ENCODE measurements at regions not wholly inside any gene's neighbourhood (a gene's known extent, or its start where the extent isn't known, plus 50 kb on each side); places are given as distances from the start of the nearest gene placed in this dataset.
"Not testable (repeated sequence)": the region's sequence is repeated elsewhere in the genome, so short reads cannot be mapped to it uniquely, and the experiment has no call there.

DNA sequence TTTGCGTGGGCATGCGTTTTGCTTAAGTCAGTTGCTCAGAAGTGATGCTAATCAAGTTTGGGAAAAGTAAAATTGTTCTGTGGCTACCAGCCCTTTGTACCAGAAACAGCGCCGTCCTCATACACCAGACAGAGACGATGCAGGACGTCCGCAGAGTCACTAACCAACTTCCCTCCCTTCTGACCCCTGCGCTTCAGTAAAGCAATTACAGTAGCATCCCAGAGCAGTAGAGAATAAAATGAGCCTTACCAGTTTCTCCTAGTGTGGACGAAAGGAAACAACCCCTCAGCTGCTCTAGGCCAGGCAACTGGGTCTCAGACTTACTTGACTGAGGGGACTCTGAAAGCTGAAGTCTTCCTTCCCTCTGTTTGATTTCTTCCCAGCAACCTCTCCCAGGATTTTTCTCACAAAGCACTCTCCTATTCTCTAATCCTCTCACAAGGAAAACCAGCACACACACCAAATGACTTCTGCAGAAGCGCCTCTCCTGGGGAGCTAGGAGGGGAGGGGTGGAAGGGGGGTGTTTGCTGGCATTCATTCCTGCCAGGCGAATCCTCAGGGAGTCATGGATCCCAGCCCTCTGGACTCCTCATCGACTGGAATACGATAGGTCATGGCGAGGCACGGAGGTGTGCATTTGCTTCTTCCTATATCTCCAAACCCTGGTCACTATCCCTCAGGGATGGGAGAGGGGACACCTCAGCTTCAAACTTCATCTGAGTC lies 56.0 kb upstream of the MID1 start:
- Histone ChIP-seq H3K27ac (no peak overlapping the region), H3K4me3 (no peak overlapping the region)
- no peak for DNase-seq (ENCODE audit: low spot score)
- TF ChIP-seq, protein P1, sequence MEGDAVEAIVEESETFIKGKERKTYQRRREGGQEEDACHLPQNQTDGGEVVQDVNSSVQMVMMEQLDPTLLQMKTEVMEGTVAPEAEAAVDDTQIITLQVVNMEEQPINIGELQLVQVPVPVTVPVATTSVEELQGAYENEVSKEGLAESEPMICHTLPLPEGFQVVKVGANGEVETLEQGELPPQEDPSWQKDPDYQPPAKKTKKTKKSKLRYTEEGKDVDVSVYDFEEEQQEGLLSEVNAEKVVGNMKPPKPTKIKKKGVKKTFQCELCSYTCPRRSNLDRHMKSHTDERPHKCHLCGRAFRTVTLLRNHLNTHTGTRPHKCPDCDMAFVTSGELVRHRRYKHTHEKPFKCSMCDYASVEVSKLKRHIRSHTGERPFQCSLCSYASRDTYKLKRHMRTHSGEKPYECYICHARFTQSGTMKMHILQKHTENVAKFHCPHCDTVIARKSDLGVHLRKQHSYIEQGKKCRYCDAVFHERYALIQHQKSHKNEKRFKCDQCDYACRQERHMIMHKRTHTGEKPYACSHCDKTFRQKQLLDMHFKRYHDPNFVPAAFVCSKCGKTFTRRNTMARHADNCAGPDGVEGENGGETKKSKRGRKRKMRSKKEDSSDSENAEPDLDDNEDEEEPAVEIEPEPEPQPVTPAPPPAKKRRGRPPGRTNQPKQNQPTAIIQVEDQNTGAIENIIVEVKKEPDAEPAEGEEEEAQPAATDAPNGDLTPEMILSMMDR (IDR thresholded peaks at IDR 0.05): no peak

DNA sequence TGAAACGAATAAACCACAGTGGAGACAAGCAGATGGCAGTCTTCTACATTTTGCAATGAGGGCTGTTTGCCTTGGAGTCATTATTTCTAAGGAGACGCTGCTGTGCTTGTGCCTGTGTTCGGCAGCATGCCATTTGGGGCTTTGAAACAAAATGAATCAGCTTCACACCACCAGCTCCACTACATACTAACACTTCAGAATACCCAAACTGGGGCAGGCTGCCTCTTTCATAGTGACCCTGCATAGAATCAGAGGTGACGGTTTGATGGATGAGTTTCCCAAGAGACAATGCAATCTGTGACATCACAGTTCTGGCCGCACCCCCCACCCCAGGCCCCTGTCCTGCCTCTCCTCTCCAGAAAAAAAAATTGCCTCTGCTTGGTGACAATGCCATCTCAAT lies 57.1 kb upstream of the MID1 start:
- no peak overlapping the region for H3K4me3 ChIP-seq
- no peak for DNase-seq (ENCODE audit: low spot score)
- TF ChIP-seq, protein P1 (IDR thresholded peaks at IDR 0.05): no peak
- H3K27ac ChIP-seq: no peak overlapping the region

GRCh38 chrX:10679387-10679786 lies 59.0 kb upstream of the MID1 start:
- TF ChIP-seq, protein P1 (IDR thresholded peaks at IDR 0.05): no peak
- DNase-seq (ENCODE audit: low spot score): no peak
- Histone ChIP-seq H3K27ac (no peak overlapping the region), H3K4me3 (no peak overlapping the region)

DNA sequence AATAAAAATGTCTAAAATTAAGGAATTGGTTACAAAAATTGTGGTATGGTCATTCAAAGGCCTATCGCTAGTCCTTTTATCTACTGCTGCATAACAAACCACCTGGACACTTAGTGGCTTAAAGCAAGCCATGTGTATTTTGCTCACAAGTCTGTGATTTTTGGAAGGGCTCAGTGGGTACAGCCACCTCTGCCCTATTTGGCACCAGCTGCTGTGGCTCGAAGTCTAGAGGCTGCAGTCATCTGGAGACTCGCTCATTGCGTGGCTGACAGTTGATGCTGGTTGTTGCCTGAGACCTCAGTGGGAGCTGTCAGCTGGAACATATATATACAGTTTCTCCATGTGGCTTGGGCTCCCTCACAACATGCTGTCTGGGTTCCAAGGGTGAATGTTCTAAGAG lies 60.8 kb upstream of the MID1 start:
- H3K4me3 ChIP-seq: no peak overlapping the region
- no peak for DNase-seq (ENCODE audit: low spot score)
- TF ChIP-seq, protein P1 (IDR thresholded peaks at IDR 0.05): no peak
- H3K27ac ChIP-seq: no peak overlapping the region

- not testable (repeated sequence) for DNase-seq (ENCODE audit: low spot score); H3K27ac ChIP-seq
Observed at GRCh38 chrX:10683631-10684030, 63.2 kb upstream of the MID1 start.

DNA sequence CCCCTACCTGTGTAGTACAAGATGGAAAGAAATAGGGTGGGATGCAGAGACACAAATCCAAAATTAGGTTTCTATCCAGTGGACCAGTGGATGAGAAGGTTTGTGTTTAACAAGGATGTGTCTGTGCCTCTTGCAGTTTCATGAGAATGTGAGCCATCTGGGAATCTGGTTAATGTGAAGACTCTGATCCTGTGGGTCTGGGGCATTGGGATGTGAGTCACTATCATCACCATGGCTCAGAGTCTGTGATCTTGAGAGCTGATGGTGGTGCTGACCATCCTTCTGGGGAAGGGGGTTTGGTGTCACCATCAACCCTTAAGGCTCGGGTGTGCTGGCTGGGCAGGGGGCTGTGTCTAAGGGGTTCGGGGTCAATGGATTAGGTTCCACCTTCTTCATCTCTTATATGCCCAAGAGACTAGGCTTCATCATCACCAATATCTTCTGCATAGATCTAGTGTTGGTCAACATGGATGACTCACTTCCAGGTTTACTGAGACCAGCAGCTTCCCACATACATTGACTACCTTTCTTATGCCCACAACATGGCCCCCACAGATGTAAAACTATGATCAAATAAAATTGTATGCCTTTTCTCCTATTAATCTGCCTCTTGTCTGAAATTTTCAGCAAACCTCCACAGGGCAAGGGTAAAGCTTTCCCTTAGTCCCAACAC lies 65.7 kb upstream of the MID1 start:
- H3K27ac ChIP-seq: no peak overlapping the region
- no peak overlapping the region for H3K4me3 ChIP-seq
- TF ChIP-seq, protein P1 (IDR thresholded peaks at IDR 0.05): no peak
- no peak for DNase-seq (ENCODE audit: low spot score)

More at GRCh38 chrX:10683631-10684030, 63.2 kb upstream of the MID1 start:
- not testable (repeated sequence) for H3K4me3 ChIP-seq

GRCh38 chrX:10691751-10692150 lies 71.4 kb upstream of the MID1 start:
- not testable (repeated sequence) for H3K4me3 ChIP-seq; H3K27ac ChIP-seq; DNase-seq (ENCODE audit: low spot score)

GRCh38 chrX:10697616-10698317 lies 77.4 kb upstream of the MID1 start:
- no peak overlapping the region for H3K4me3 ChIP-seq
- H3K27ac ChIP-seq: no peak overlapping the region
- DNase-seq (ENCODE audit: low spot score): no peak
- TF ChIP-seq, protein P1 (IDR thresholded peaks at IDR 0.05): no peak
